Endodermal cell (in vitro differentiated cells): ENCODE measurements at regions not wholly inside any gene's neighbourhood (a gene's known extent, or its start where the extent isn't known, plus 50 kb on each side); places are given as distances from the start of the nearest gene placed in this dataset.

Experiments
- DNase-seq: peaks from one replicate; pipeline ENCODE4 v3.0.0-alpha.2; 2017
- H3K27ac ChIP-seq: 2 replicates; pipeline ENCODE4 v1.5.1; 2013; ENCODE audit warnings: mild to moderate bottlenecking, low read depth, low read length, moderate library complexity
- H3K27me3 ChIP-seq: 2 replicates; pipeline ENCODE4 v1.6.1; 2013; ENCODE audit warnings: mild to moderate bottlenecking, low read length, moderate library complexity; ENCODE audit not compliant: insufficient read depth, control insufficient read depth, poor library complexity, severe bottlenecking
- H3K36me3 ChIP-seq: 2 replicates; pipeline ENCODE4 v1.7.0; 2013; ENCODE audit warnings: mild to moderate bottlenecking, low read length, moderate library complexity; ENCODE audit not compliant: control insufficient read depth, insufficient read depth
- H3K4me1 ChIP-seq: one replicate; pipeline ENCODE4 v1.7.0; 2013; ENCODE audit warnings: low read length; ENCODE audit not compliant: control insufficient read depth, insufficient read depth
- H3K4me3 ChIP-seq: 2 replicates; pipeline ENCODE4 v1.5.1; 2013; ENCODE audit warnings: mild to moderate bottlenecking, low read length, moderate library complexity
- H3K9ac ChIP-seq: 2 replicates; pipeline ENCODE4 v1.6.1; 2013; ENCODE audit warnings: mild to moderate bottlenecking, low read length, moderate library complexity; ENCODE audit not compliant: poor library complexity, severe bottlenecking; ENCODE audit errors: extremely low read depth
- H3K9me3 ChIP-seq: 2 replicates; pipeline ENCODE4 v1.6.1; 2013; ENCODE audit warnings: mild to moderate bottlenecking, low read length, moderate library complexity; ENCODE audit not compliant: control insufficient read depth
- H3K27ac Mint-ChIP-seq: 2 replicates; pipeline ENCODE4 v1.8.0; 2020; ENCODE audit warnings: mixed read lengths
- H3K27me3 Mint-ChIP-seq: 2 replicates; pipeline ENCODE4 v1.8.0; 2021; ENCODE audit warnings: mild to moderate bottlenecking, mixed read lengths; ENCODE audit not compliant: insufficient read depth
- H3K36me3 Mint-ChIP-seq: 2 replicates; pipeline ENCODE4 v1.8.0; 2020; ENCODE audit warnings: low read depth, mixed read lengths
- H3K4me1 Mint-ChIP-seq: 2 replicates; pipeline ENCODE4 v1.8.0; 2020; ENCODE audit warnings: mixed read lengths
- H3K4me3 Mint-ChIP-seq: 2 replicates; pipeline ENCODE4 v1.8.0; 2020; ENCODE audit warnings: mild to moderate bottlenecking, moderate library complexity, mixed read lengths
- H3K9me3 Mint-ChIP-seq: 2 replicates; pipeline ENCODE4 v1.8.0; 2020; ENCODE audit warnings: mild to moderate bottlenecking, mixed read lengths
- CTCF ChIP-seq: fragments of 200-600 bp; sonication (generic); conservative IDR thresholded peaks from 2 replicates; pipeline ENCODE4 v1.5.0; 2021; ENCODE audit warnings: antibody characterized with exemption, mild to moderate bottlenecking
- WGBS, 2 experiments: methylation state at CpG; one replicate each; pipeline versions ENCODE4 v1.1.5 to v1.1.7; 2013; ENCODE audit warnings: missing lambda C conversion rate in 2 of 2, mixed read lengths in 1 of 2; ENCODE audit not compliant: insufficient coverage in 1 of 2, insufficient read length in 1 of 2; 5-methylcytosine and 5-hydroxymethylcytosine counted together

DNA sequence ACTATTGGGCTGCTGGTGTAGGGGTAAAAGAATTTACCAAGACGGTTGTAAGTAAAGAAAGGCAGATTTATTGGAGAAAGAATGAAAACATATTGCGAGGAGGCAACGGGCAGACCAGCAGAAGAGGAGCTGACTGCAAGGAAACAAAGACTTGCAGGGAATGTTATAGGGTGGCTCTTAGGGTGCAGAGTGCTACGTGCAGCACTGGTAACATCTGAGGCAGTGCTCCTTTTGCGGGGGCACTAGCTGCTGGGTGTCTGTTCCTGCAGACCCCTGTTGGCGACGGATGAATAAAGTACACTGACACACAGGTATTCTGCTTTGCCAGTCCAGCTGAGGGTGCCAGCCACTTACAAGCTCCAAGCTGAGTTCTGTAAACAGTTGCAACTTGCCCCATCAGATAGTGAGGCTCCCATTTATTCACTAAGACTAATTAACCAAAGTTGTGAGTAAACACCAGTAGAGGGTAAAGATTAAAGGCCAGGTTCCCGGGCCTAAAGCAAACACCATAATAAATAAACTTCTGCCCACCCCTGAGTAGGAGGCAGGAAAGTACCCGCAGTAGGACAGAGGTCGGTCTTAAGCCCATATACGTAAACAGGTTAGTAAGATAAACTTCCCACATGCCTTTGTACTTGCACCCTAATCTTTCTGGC is 140.2 kb upstream of the KCNK1 start:
- Mint-ChIP-seq H3K36me3 (peaks cover 18% of the 10 kb centered on the region), H3K4me3 (peak overlapping the region; percentile 32), H3K27ac (peak overlapping the region; percentile 97), H3K4me1 (peaks cover 35% of the 10 kb centered on the region), H3K9me3 (peaks cover 48% of the 10 kb centered on the region), H3K27me3 (no peaks in the 10 kb centered on the region)
- H3K9me3 ChIP-seq = peaks cover 48% of the 10 kb centered on the region
- 68 to 97% methylated on average over 3 to 11 of the region's 11 CpGs for WGBS, 2 experiments
- DNase-seq = peak; percentile 49
- no peak overlapping the region for H3K27ac ChIP-seq
- peak overlapping the region; percentile 41 for H3K9ac ChIP-seq
- peaks cover 6% of the 10 kb centered on the region for H3K4me1 ChIP-seq
- no peaks in the 10 kb centered on the region for H3K36me3 ChIP-seq
- peak overlapping the region; percentile 62 for H3K4me3 ChIP-seq
- no peak for TF ChIP-seq CTCF
- H3K27me3 ChIP-seq = no peaks in the 10 kb centered on the region

DNA sequence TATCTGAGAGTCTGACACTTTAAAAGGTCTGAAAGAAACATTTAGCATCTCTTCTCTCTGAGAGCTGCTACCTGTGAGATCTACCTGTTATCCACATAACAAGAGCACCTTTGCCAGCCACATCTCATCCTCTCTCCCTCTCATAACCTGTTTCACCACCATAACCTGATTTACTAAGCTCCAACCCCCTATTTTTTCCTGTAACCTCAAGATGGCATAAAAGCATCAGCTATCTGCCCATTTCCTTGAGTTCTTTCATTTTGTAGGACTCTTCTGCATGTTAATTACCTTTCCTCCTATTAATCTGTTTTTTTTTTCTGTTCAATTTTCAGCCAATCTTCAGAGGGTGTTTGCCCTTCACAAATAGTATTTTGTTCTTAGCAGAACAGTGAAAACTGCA is 136.5 kb upstream of the KCNK1 start:
- H3K9me3 Mint-ChIP-seq = peaks cover 20% of the 10 kb centered on the region
- H3K27ac Mint-ChIP-seq = no peak overlapping the region
- no peak for DNase-seq
- Histone ChIP-seq H3K9me3 (peaks cover 13% of the 10 kb centered on the region), H3K9ac (no peak overlapping the region), H3K27me3 (no peaks in the 10 kb centered on the region), H3K4me3 (no peak overlapping the region), H3K36me3 (no peaks in the 10 kb centered on the region), H3K27ac (no peak overlapping the region), H3K4me1 (peaks cover 6% of the 10 kb centered on the region)
- H3K36me3 Mint-ChIP-seq = peaks cover 7% of the 10 kb centered on the region
- H3K4me3 Mint-ChIP-seq = no peak overlapping the region
- H3K27me3 Mint-ChIP-seq = no peaks in the 10 kb centered on the region
- peaks cover 36% of the 10 kb centered on the region for H3K4me1 Mint-ChIP-seq
- TF ChIP-seq CTCF = no peak

DNA sequence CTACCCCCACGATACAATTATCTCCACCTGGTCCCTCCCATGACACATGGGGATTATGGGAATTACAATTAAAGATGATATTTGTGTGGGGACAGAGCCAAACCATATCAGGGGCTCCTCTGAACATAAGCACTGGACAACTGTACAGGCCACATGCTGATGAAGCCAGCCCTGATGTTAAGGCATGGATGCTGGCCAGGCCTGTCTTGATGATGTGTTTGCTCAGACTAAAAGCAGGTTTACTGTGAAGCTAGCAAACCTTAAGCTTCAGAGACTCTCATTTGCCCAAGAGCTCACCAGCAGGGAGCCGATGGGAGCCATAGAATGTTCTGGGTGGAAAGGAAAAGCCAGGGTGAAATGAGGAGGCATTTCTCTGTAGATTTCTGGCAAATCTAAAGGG is 135.3 kb upstream of the KCNK1 start:
- Histone ChIP-seq H3K27ac (no peak overlapping the region), H3K4me1 (peaks cover 6% of the 10 kb centered on the region), H3K4me3 (no peak overlapping the region), H3K9ac (no peak overlapping the region), H3K27me3 (no peaks in the 10 kb centered on the region), H3K9me3 (peaks cover 5% of the 10 kb centered on the region), H3K36me3 (no peaks in the 10 kb centered on the region)
- peaks cover 3% of the 10 kb centered on the region for H3K36me3 Mint-ChIP-seq
- no peak overlapping the region for H3K4me3 Mint-ChIP-seq
- no peak for TF ChIP-seq CTCF
- 87 to 100% methylated on average over 1 to 2 of the region's 2 CpGs for WGBS, 2 experiments
- no peak for DNase-seq
- H3K27me3 Mint-ChIP-seq = no peaks in the 10 kb centered on the region
- H3K4me1 Mint-ChIP-seq = peaks cover 29% of the 10 kb centered on the region
- H3K27ac Mint-ChIP-seq = no peak overlapping the region
- peaks cover 8% of the 10 kb centered on the region for H3K9me3 Mint-ChIP-seq
